ENCODE measurements at regions not wholly inside any gene's neighbourhood (a gene's known extent, or its start where the extent isn't known, plus 50 kb on each side); places are given as distances from the start of the nearest gene placed in this dataset.

GRCh38 chr10:63884426-63884825 is 363.2 kb downstream of the REEP3 start:
- TF ChIP-seq CTCF (IDR thresholded peaks at IDR 0.05; ENCODE audit: low read length) (no peak), EZH2 (IDR thresholded peaks at IDR 0.05; ENCODE audit: borderline replicate concordance, low read length) (no peak)
